DND-41 (cell line): ENCODE measurements at regions not wholly inside any gene's neighbourhood (a gene's known extent, or its start where the extent isn't known, plus 50 kb on each side); places are given as distances from the start of the nearest gene placed in this dataset.

Experiments
- ATAC-seq: fragments of 200-7000 bp; cut with Tn5 transposase; 3 replicates; pipeline ENCODE4 v1.9.1; 2021; ENCODE audit warnings: low read depth; ENCODE audit not compliant: insufficient read depth
- DNase-seq: peaks from one replicate; pipeline ENCODE4 v3.0.0-alpha.2; 2020
- H2AFZ ChIP-seq: 2 replicates; pipeline ENCODE4 v1.6.0; 2012; ENCODE audit warnings: low read depth, low read length
- H3K27ac ChIP-seq: 2 replicates; pipeline ENCODE4 v1.5.1; 2012; ENCODE audit warnings: low read length, inconsistent platforms
- H3K27me3 ChIP-seq: fragments of 200-600 bp; sonication (generic); 2 replicates; pipeline ENCODE4 v1.6.0; 2012; ENCODE audit warnings: low read length, mild to moderate bottlenecking, inconsistent platforms; ENCODE audit not compliant: insufficient read depth, poor library complexity
- H3K36me3 ChIP-seq: 2 replicates; pipeline ENCODE4 v1.5.1; 2012; ENCODE audit warnings: low read length, inconsistent platforms; ENCODE audit not compliant: insufficient read depth
- H3K4me1 ChIP-seq: 2 replicates; pipeline ENCODE4 v1.5.1; 2012; ENCODE audit warnings: mild to moderate bottlenecking, low read length; ENCODE audit not compliant: insufficient read depth
- H3K4me2 ChIP-seq: 2 replicates; pipeline ENCODE4 v1.6.0; 2012; ENCODE audit warnings: mild to moderate bottlenecking, moderate library complexity, low read length, inconsistent platforms; ENCODE audit not compliant: insufficient read depth
- H3K4me3 ChIP-seq, 2 experiments: fragments of 200-600 bp in 1 of 2; shearing (Covaris generic) in 1 of 2; 2 replicates each; pipeline ENCODE4 v1.5.1; 2012 to 2016; ENCODE audit warnings: inconsistent platforms in 2 of 2, low read length in 2 of 2, mild to moderate bottlenecking in 2 of 2, low read depth in 1 of 2, moderate library complexity in 1 of 2
- H3K79me2 ChIP-seq: 2 replicates; pipeline ENCODE4 v1.6.0; 2012; ENCODE audit warnings: low read length, inconsistent platforms; ENCODE audit not compliant: insufficient read depth
- H3K9ac ChIP-seq: 2 replicates; pipeline ENCODE4 v1.6.0; 2012; ENCODE audit warnings: low read depth, mild to moderate bottlenecking, inconsistent platforms, low read length, moderate library complexity
- H3K9me3 ChIP-seq: 2 replicates; pipeline ENCODE4 v1.5.1; 2012; ENCODE audit warnings: low read length, moderate library complexity, mild to moderate bottlenecking, inconsistent platforms; ENCODE audit not compliant: insufficient read depth, severe bottlenecking
- H4K20me1 ChIP-seq: 2 replicates; pipeline ENCODE4 v1.6.0; 2012; ENCODE audit warnings: low read length; ENCODE audit not compliant: insufficient read depth
- CTCF ChIP-seq: IDR thresholded peaks from 2 replicates; pipeline ENCODE4 v1.5.1; 2012; ENCODE audit warnings: borderline replicate concordance, low read length, moderate library complexity, mild to moderate bottlenecking; ENCODE audit not compliant: poor library complexity, severe bottlenecking; ENCODE audit errors: extremely low read depth
- EZH2 ChIP-seq: IDR thresholded peaks from 3 replicates; pipeline ENCODE4 v1.6.1; 2012; ENCODE audit warnings: borderline replicate concordance, low read depth, mild to moderate bottlenecking, moderate library complexity, low read length, inconsistent platforms; ENCODE audit not compliant: severe bottlenecking

GRCh38 chr1:43073490-43074230 is 98.4 kb downstream of the EBNA1BP2 start:
- peak; percentile 74 for DNase-seq
- no peaks in the 10 kb centered on the region for H3K36me3 ChIP-seq

GRCh38 chr1:43072314-43072713 is 99.8 kb downstream of the EBNA1BP2 start:
- TF ChIP-seq EZH2 (no peak), CTCF (no peak)
- Histone ChIP-seq H3K9me3 (no peaks in the 10 kb centered on the region), H3K9ac (no peak overlapping the region), H3K4me2 (no peak overlapping the region), H3K79me2 (no peaks in the 10 kb centered on the region), H3K4me1 (no peaks in the 10 kb centered on the region), H2AFZ (no peak overlapping the region), H3K4me3 (no peak overlapping the region), H3K27me3 (peaks cover 5% of the 10 kb centered on the region), H3K36me3 (no peaks in the 10 kb centered on the region), H3K27ac (no peak overlapping the region), H4K20me1 (no peaks in the 10 kb centered on the region)
- DNase-seq = no peak
- no peak for ATAC-seq

More at GRCh38 chr1:43073490-43074230, 98.4 kb downstream of the EBNA1BP2 start:
- Histone ChIP-seq H3K27ac (no peak overlapping the region), H3K4me1 (no peaks in the 10 kb centered on the region), H3K9ac (no peak overlapping the region), H3K27me3 (no peaks in the 10 kb centered on the region), H3K79me2 (no peaks in the 10 kb centered on the region), H3K4me3 (no peak overlapping the region), H2AFZ (peak overlapping the region; percentile 31), H3K9me3 (no peaks in the 10 kb centered on the region), H3K4me2 (no peak overlapping the region), H4K20me1 (no peaks in the 10 kb centered on the region)
- peak; percentile 96 for ATAC-seq
- TF ChIP-seq EZH2 (no peak), CTCF (peak; percentile 97)

GRCh38 chr1:43071241-43071640 is 100.8 kb downstream of the EBNA1BP2 start:
- Histone ChIP-seq H3K9me3 (no peaks in the 10 kb centered on the region), H3K9ac (no peak overlapping the region), H3K79me2 (no peaks in the 10 kb centered on the region), H2AFZ (no peak overlapping the region), H3K4me1 (no peaks in the 10 kb centered on the region), H3K36me3 (no peaks in the 10 kb centered on the region), H3K27me3 (peaks cover 7% of the 10 kb centered on the region), H3K4me3 (no peak overlapping the region), H4K20me1 (no peaks in the 10 kb centered on the region), H3K27ac (no peak overlapping the region), H3K4me2 (no peak overlapping the region)
- ATAC-seq (no peak), DNase-seq (no peak)
- TF ChIP-seq EZH2 (no peak), CTCF (no peak)
